Brain microvascular endothelial cell (primary cell): ENCODE measurements at regions not wholly inside any gene's neighbourhood (a gene's known extent, or its start where the extent isn't known, plus 50 kb on each side); places are given as distances from the start of the nearest gene placed in this dataset.
A peak's percentile ranks its signal among the peaks of the same experiment; 100 is the strongest.

Experiments
- DNase-seq: peaks from one replicate; pipeline ENCODE4 v3.0.0-alpha.2; 2020
- H3K27ac ChIP-seq: fragments of 250-450 bp; sonication (Bioruptor Pico); 2 replicates; pipeline ENCODE4 v1.5.1; 2020; ENCODE audit warnings: mild to moderate bottlenecking, moderate library complexity
- H3K27me3 ChIP-seq: fragments of 250-450 bp; sonication (Bioruptor Pico); replicated peaks from 2 replicates; pipeline ENCODE4 v1.5.1; 2020; ENCODE audit warnings: mild to moderate bottlenecking
- H3K36me3 ChIP-seq: fragments of 250-450 bp; sonication (Bioruptor Pico); replicated peaks from 2 replicates; pipeline ENCODE4 v1.5.1; 2020; ENCODE audit warnings: mild to moderate bottlenecking
- H3K4me3 ChIP-seq: 2 replicates; pipeline ENCODE4 v1.5.1; 2011; ENCODE audit warnings: low read depth, mild to moderate bottlenecking, control low read depth, low read length, moderate library complexity
- CTCF ChIP-seq: IDR thresholded peaks from 2 replicates; pipeline ENCODE4 v1.5.1; 2011; ENCODE audit warnings: low read depth, mild to moderate bottlenecking, moderate library complexity, low read length, control low read depth, inconsistent platforms; ENCODE audit errors: missing control alignments
- in situ Hi-C: cut with HindIII; loops from 2 replicates; pipeline ENCODE4 v1.10.0; 2017; ENCODE audit warnings: low sequenced_read_pairs, low pct_ligation_motif_present

- Histone ChIP-seq H3K27me3 (no peaks in the 10 kb centered on the region), H3K27ac (no peak overlapping the region), H3K36me3 (no peaks in the 10 kb centered on the region), H3K4me3 (no peak overlapping the region)
- TF ChIP-seq CTCF, result peak; percentile 33
- DNase-seq, result no peak
- in situ Hi-C loops, result no loop called here
Observed at GRCh38 chr13:78806457-78806856, 147.5 kb upstream of the OBI1 start.

GRCh38 chr13:78802912-78803311, 144.0 kb upstream of the OBI1 start:
- no peaks in the 10 kb centered on the region for H3K27me3 ChIP-seq
- no peaks in the 10 kb centered on the region for H3K36me3 ChIP-seq
- H3K4me3 ChIP-seq, result no peak overlapping the region
- no peak for DNase-seq
- in situ Hi-C loops, result no loop called here
- H3K27ac ChIP-seq, result no peak overlapping the region
- no peak for TF ChIP-seq CTCF

GRCh38 chr13:78787190-78787589, 128.2 kb upstream of the OBI1 start:
- Histone ChIP-seq H3K27me3 (no peaks in the 10 kb centered on the region), H3K27ac (no peak overlapping the region), H3K4me3 (no peak overlapping the region), H3K36me3 (no peaks in the 10 kb centered on the region)
- in situ Hi-C loops, result no loop called here
- no peak for TF ChIP-seq CTCF
- no peak for DNase-seq

- Histone ChIP-seq H3K36me3 (no peaks in the 10 kb centered on the region), H3K27ac (no peak overlapping the region), H3K4me3 (no peak overlapping the region), H3K27me3 (no peaks in the 10 kb centered on the region)
- DNase-seq, result no peak
- TF ChIP-seq CTCF, result no peak
- in situ Hi-C loops, result no loop called here
Observed at GRCh38 chr13:78786459-78786858, 127.5 kb upstream of the OBI1 start.

- in situ Hi-C loops, result no loop called here
Observed at GRCh38 chr13:78785764-78786163, 126.8 kb upstream of the OBI1 start.

More at GRCh38 chr13:78785764-78786163, 126.8 kb upstream of the OBI1 start:
- no peak overlapping the region for H3K4me3 ChIP-seq
- no peak for DNase-seq
- H3K27me3 ChIP-seq, result no peaks in the 10 kb centered on the region
- no peak for TF ChIP-seq CTCF
- no peak overlapping the region for H3K27ac ChIP-seq
- H3K36me3 ChIP-seq, result no peaks in the 10 kb centered on the region
